H1 (cell line): ENCODE measurements at regions not wholly inside any gene's neighbourhood (a gene's known extent, or its start where the extent isn't known, plus 50 kb on each side); places are given as distances from the start of the nearest gene placed in this dataset.

Source experiments
- CTCF ChIA-PET: fragments of 300-600 bp; sonication (Branson Sonifier 250); formaldehyde crosslinking; loops from one replicate; lab custom pipeline; 2021; ENCODE audit not compliant: partially characterized antibody; lab: Charles Lee
- POLR2A ChIA-PET: fragments of 300-600 bp; sonication (Branson Sonifier 250); formaldehyde crosslinking; loops from one replicate; lab custom pipeline; 2021; ENCODE audit warnings: inconsistent platforms; ENCODE audit not compliant: partially characterized antibody; lab: Charles Lee
- DNase-seq, 2 experiments: peaks; one replicate each; pipeline versions ENCODE4 v3.0.0 to v3.0.0-alpha.2; 2010 to 2022; ENCODE audit warnings: low spot score in 2 of 2, low read depth in 1 of 2, mixed read lengths in 1 of 2
- FAIRE-seq: peaks from 2 replicates; lab custom pipeline; 2011; peaks lifted over from hg19 to GRCh38; lab: Jason Lieb, UNC
- H2AFZ ChIP-seq: 2 replicates; pipeline ENCODE4 v1.8.1; 2012; ENCODE audit warnings: low read length, inconsistent platforms
- H2AK5ac ChIP-seq: 2 replicates; pipeline ENCODE4 v1.6.1; 2013; ENCODE audit warnings: low read depth, low read length
- H2BK120ac ChIP-seq: replicated peaks from 2 replicates; pipeline ENCODE3; 2013; ENCODE audit warnings: low read depth, low read length, inconsistent platforms
- H2BK12ac ChIP-seq: 2 replicates; pipeline ENCODE4 v1.6.1; 2013; ENCODE audit warnings: low read depth, low read length
- H2BK15ac ChIP-seq: 2 replicates; pipeline ENCODE4 v1.6.1; 2013; ENCODE audit warnings: low read length
- H2BK20ac ChIP-seq: 2 replicates; pipeline ENCODE4 v1.6.1; 2013; ENCODE audit warnings: low read length
- H2BK5ac ChIP-seq: 2 replicates; pipeline ENCODE4 v1.6.1; 2013; ENCODE audit warnings: low read depth, low read length
- H3K14ac ChIP-seq: 2 replicates; pipeline ENCODE4 v1.6.1; 2013; ENCODE audit warnings: inconsistent platforms; ENCODE audit not compliant: insufficient read length
- H3K18ac ChIP-seq: 2 replicates; pipeline ENCODE4 v1.6.1; 2013; ENCODE audit warnings: low read length; ENCODE audit errors: extremely low read depth
- H3K23ac ChIP-seq: 2 replicates; pipeline ENCODE4 v1.6.1; 2013; ENCODE audit warnings: inconsistent platforms; ENCODE audit not compliant: insufficient read length
- H3K23me2 ChIP-seq: 2 replicates; pipeline ENCODE4 v1.6.1; 2013; ENCODE audit warnings: low read depth, low read length
- H3K27ac ChIP-seq: 2 replicates; pipeline ENCODE4 v1.6.1; 2011; ENCODE audit warnings: low read depth, low read length, inconsistent platforms
- H3K27me3 ChIP-seq, 4 experiments: replicated peaks in 1 of 4; 1 replicate in 1 of 4; 2 replicates in 3 of 4; pipeline versions ENCODE4 v1.6.1 to v1.8.1; 2011 to 2013; ENCODE audit warnings: low read length in 3 of 4, mild to moderate bottlenecking in 3 of 4, inconsistent platforms in 2 of 4, mixed read lengths in 2 of 4, moderate library complexity in 1 of 4; ENCODE audit not compliant: control insufficient read depth in 3 of 4, insufficient read depth in 3 of 4; ENCODE audit errors: extremely low read depth in 1 of 4
- H3K36me3 ChIP-seq, 4 experiments: 2 replicates each; pipeline versions ENCODE4 v1.6.1 to v1.8.1; 2011 to 2013; ENCODE audit warnings: mild to moderate bottlenecking in 4 of 4, low read length in 3 of 4, moderate library complexity in 2 of 4, control low read depth in 1 of 4, inconsistent platforms in 1 of 4; ENCODE audit not compliant: insufficient read depth in 4 of 4, control insufficient read depth in 2 of 4
- H3K4ac ChIP-seq: replicated peaks from 2 replicates; pipeline ENCODE3; 2013; ENCODE audit warnings: low read length, low read depth, mixed read lengths, inconsistent platforms; ENCODE audit not compliant: insufficient read length
- H3K4me1 ChIP-seq, 4 experiments: replicated peaks in 1 of 4; 1 replicate in 1 of 4; 2 replicates in 3 of 4; pipeline versions ENCODE4 v1.6.1 to v1.8.1; 2011 to 2013; ENCODE audit warnings: low read length in 3 of 4, inconsistent platforms in 2 of 4, mixed read lengths in 1 of 4; ENCODE audit not compliant: insufficient read depth in 4 of 4, control insufficient read depth in 3 of 4
- H3K4me2 ChIP-seq, 2 experiments: 2 replicates each; pipeline versions ENCODE4 v1.6.1 to v1.8.1; 2011 to 2013; ENCODE audit warnings: low read depth in 2 of 2, low read length in 2 of 2, control low read depth in 1 of 2, inconsistent platforms in 1 of 2, mild to moderate bottlenecking in 1 of 2; ENCODE audit not compliant: insufficient read depth in 1 of 2
- H3K4me3 ChIP-seq, 4 experiments: fragments of 200-600, 300-600 bp in 1 of 4; sonication (generic), shearing (Covaris generic), sonication (Bioruptor Twin) in 1 of 4; 2 replicates each; pipeline versions ENCODE4 v1.5.1 to v1.8.1; 2011 to 2016; ENCODE audit warnings: low read length in 4 of 4, low read depth in 3 of 4, control low read depth in 2 of 4, inconsistent platforms in 2 of 4, mild to moderate bottlenecking in 2 of 4, mixed read lengths in 1 of 4, moderate library complexity in 1 of 4; ENCODE audit not compliant: insufficient read depth in 2 of 4; ENCODE audit errors: extremely low read depth in 1 of 4
- H3K56ac ChIP-seq: replicated peaks from 2 replicates; pipeline ENCODE3; 2013; ENCODE audit warnings: low read depth, mild to moderate bottlenecking, mixed read lengths, low read length, inconsistent platforms; ENCODE audit not compliant: insufficient read length
- H3K79me1 ChIP-seq: 2 replicates; pipeline ENCODE4 v1.6.1; 2013; ENCODE audit warnings: low read depth, low read length, control low read depth
- H3K79me2 ChIP-seq, 2 experiments: 2 replicates each; pipeline versions ENCODE4 v1.6.1 to v1.8.1; 2012 to 2013; ENCODE audit warnings: low read length in 2 of 2, mild to moderate bottlenecking in 2 of 2, inconsistent platforms in 1 of 2; ENCODE audit not compliant: insufficient read depth in 2 of 2, control insufficient read depth in 1 of 2
- H3K9ac ChIP-seq, 4 experiments: replicated peaks in 1 of 4; 1 replicate in 1 of 4; 2 replicates in 3 of 4; pipeline versions ENCODE4 v1.6.1 to v1.8.1; 2011 to 2013; ENCODE audit warnings: low read depth in 3 of 4, low read length in 3 of 4, control low read depth in 2 of 4, mild to moderate bottlenecking in 2 of 4, moderate library complexity in 2 of 4, inconsistent platforms in 1 of 4; ENCODE audit errors: extremely low read depth in 1 of 4
- H3K9me3 ChIP-seq, 2 experiments: 2 replicates each; pipeline versions ENCODE4 v1.6.1 to v1.8.1; 2012 to 2013; ENCODE audit warnings: mild to moderate bottlenecking in 2 of 2, moderate library complexity in 2 of 2, control low read depth in 1 of 2, inconsistent platforms in 1 of 2, low read depth in 1 of 2, low read length in 1 of 2, mixed read lengths in 1 of 2; ENCODE audit not compliant: insufficient read depth in 2 of 2
- H4K20me1 ChIP-seq, 2 experiments: replicated peaks in 1 of 2; 2 replicates each; pipeline versions ENCODE3 to v1.8.1; 2011 to 2013; ENCODE audit warnings: inconsistent platforms in 2 of 2, low read length in 2 of 2, mild to moderate bottlenecking in 1 of 2; ENCODE audit not compliant: insufficient read depth in 2 of 2, control insufficient read depth in 1 of 2
- H4K5ac ChIP-seq: 2 replicates; pipeline ENCODE4 v1.6.1; 2013; ENCODE audit warnings: low read length, low read depth, mixed read lengths, inconsistent platforms; ENCODE audit not compliant: insufficient read length
- H4K8ac ChIP-seq: 2 replicates; pipeline ENCODE4 v1.8.0; 2013; ENCODE audit warnings: mild to moderate bottlenecking, moderate library complexity, low read length, inconsistent platforms; ENCODE audit not compliant: insufficient read depth; ENCODE audit errors: extremely low read depth
- H4K91ac ChIP-seq: replicated peaks from 2 replicates; pipeline ENCODE3; 2013; ENCODE audit warnings: low read length, mixed read lengths, inconsistent platforms; ENCODE audit not compliant: insufficient read length
- BCL11A ChIP-seq, 2 experiments: IDR thresholded peaks; one replicate each; pipeline ENCODE4 v1.6.1; 2011; ENCODE audit warnings: low read depth in 2 of 2, low read length in 2 of 2, mild to moderate bottlenecking in 2 of 2
- CEBPB ChIP-seq: IDR thresholded peaks from 2 replicates; pipeline ENCODE4 v1.6.1; 2012; ENCODE audit warnings: low read depth, low read length
- CTBP2 ChIP-seq: IDR thresholded peaks from 2 replicates; pipeline ENCODE4 v1.7.0; 2011; ENCODE audit warnings: borderline replicate concordance, mild to moderate bottlenecking, moderate library complexity, mixed read lengths, low read length; ENCODE audit not compliant: insufficient read depth, insufficient read length
- HDAC2 ChIP-seq, 2 experiments: fragments of 300-600 bp in 1 of 2; sonication (generic) in 1 of 2; IDR thresholded peaks; 2 replicates each; pipeline ENCODE4 v1.6.1; 2011 to 2012; ENCODE audit warnings: low read depth in 2 of 2, low read length in 2 of 2, mild to moderate bottlenecking in 2 of 2, moderate library complexity in 2 of 2, borderline replicate concordance in 1 of 2, inconsistent platforms in 1 of 2
- KDM1A ChIP-seq: fragments of 200-600, 300-600 bp; sonication (generic); IDR thresholded peaks from 2 replicates; pipeline ENCODE4 v1.7.1; 2016; ENCODE audit warnings: mild to moderate bottlenecking, low read length, borderline replicate concordance
- KDM5A ChIP-seq: fragments of 200-600 bp; IDR thresholded peaks from 2 replicates; pipeline ENCODE4 v1.7.1; 2012; ENCODE audit warnings: mild to moderate bottlenecking, low read length, inconsistent platforms, mixed read lengths
- PHF8 ChIP-seq: fragments of 200-600 bp; sonication (generic); conservative IDR thresholded peaks from 2 replicates; pipeline ENCODE4 v1.7.1; 2012; ENCODE audit warnings: low read depth, mild to moderate bottlenecking, inconsistent platforms, low read length, moderate library complexity
- RXRA ChIP-seq: IDR thresholded peaks from 2 replicates; pipeline ENCODE4 v1.6.1; 2011; ENCODE audit warnings: low read depth, mild to moderate bottlenecking, low read length, moderate library complexity; ENCODE audit not compliant: insufficient read depth
- SIN3A ChIP-seq, 2 experiments: IDR thresholded peaks in 1 of 2; conservative IDR thresholded peaks in 1 of 2; 2 replicates each; pipeline ENCODE4 v1.6.1; 2011 to 2012; ENCODE audit warnings: low read length in 2 of 2, improper control_type of control experiment in 1 of 2, low read depth in 1 of 2, mild to moderate bottlenecking in 1 of 2
- whole genome bisulfite sequencing, 2 experiments: shearing (Covaris generic) in 1 of 2; methylation state at CpG; one replicate each; pipeline versions ENCODE4 v1.1.6 to v1.1.7; 2013 to 2015; ENCODE audit warnings: low lambda C conversion rate in 2 of 2, mixed read lengths in 2 of 2, inconsistent platforms in 1 of 2, low coverage in 1 of 2, missing lambda C conversion rate in 1 of 2; ENCODE audit not compliant: insufficient replicate concordance in 2 of 2, insufficient coverage in 1 of 2, insufficient read length in 1 of 2; ENCODE audit errors: extremely low coverage in 1 of 2, missing lambda C conversion rate in 1 of 2; 5-methylcytosine and 5-hydroxymethylcytosine counted together

GRCh38 chr3:107082527-107082926, 294.7 kb upstream of the CCDC54 start:
- ChIA-PET POLR2A (no interaction called here), CTCF (interaction anchor here (1.0 to 2.1 kb wide), 2 partner anchors 16 to 18 kb away, joined by 4 to 5 read pairs; no protein-coding TSS in a partner anchor)
- no peak overlapping the region for H4K5ac ChIP-seq
- H2AK5ac ChIP-seq: no peak overlapping the region
- no peak overlapping the region for H2BK12ac ChIP-seq
- no peaks in the 10 kb centered on the region; the same call in 1 of the 2 replicates for H3K23me2 ChIP-seq
- H3K36me3 ChIP-seq: no peaks in the 10 kb centered on the region
- H2BK5ac ChIP-seq: no peak overlapping the region
- no peak overlapping the region for H4K91ac ChIP-seq
- no peak overlapping the region for H4K8ac ChIP-seq
- no peak overlapping the region for H3K4me3 ChIP-seq
- no peak overlapping the region for H2AFZ ChIP-seq
- H2BK120ac ChIP-seq: no peak overlapping the region
- no peak for FAIRE-seq
- no peaks in the 10 kb centered on the region for H3K79me1 ChIP-seq
- H3K18ac ChIP-seq: no peak overlapping the region
- no peak overlapping the region for H3K23ac ChIP-seq
- H2BK15ac ChIP-seq: no peak overlapping the region
- WGBS, 2 experiments: 88% methylated on average over 3 of the region's 3 CpGs; no CpG with 5 or more reads in 1 of the 2 experiments
- no peak overlapping the region for H3K4me2 ChIP-seq
- H3K27me3 ChIP-seq: no peaks in the 10 kb centered on the region
- H3K27ac ChIP-seq: no peak overlapping the region
- no peaks in the 10 kb centered on the region for H4K20me1 ChIP-seq
- no peaks in the 10 kb centered on the region for H3K9me3 ChIP-seq
- H3K4ac ChIP-seq: no peak overlapping the region
- no peak overlapping the region for H3K14ac ChIP-seq
- no peak overlapping the region for H2BK20ac ChIP-seq
- DNase-seq: no peak
- H3K56ac ChIP-seq: no peak overlapping the region
- H3K4me1 ChIP-seq: no peaks in the 10 kb centered on the region
- H3K79me2 ChIP-seq: no peaks in the 10 kb centered on the region
- peak overlapping the region in 1 of 4 experiments; percentile 34; a peak in 1 of 7 replicates for H3K9ac ChIP-seq
- TF ChIP-seq PHF8 (no peak), KDM5A (no peak), SIN3A (conservative IDR thresholded peaks at IDR 0.05 in 1 of 2, IDR thresholded peaks at IDR 0.05 in 1 of 2; ENCODE audit: low read depth in 1 of 2, low read length in 2 of 2) (no peak), BCL11A (IDR thresholded peaks at IDR 0.05; ENCODE audit: low read depth in 2 of 2, low read length in 2 of 2) (no peak), RXRA (no peak), HDAC2 (IDR thresholded peaks at IDR 0.05; ENCODE audit: borderline replicate concordance in 1 of 2, low read depth in 2 of 2, low read length in 2 of 2) (no peak), KDM1A (no peak), CEBPB (no peak), CTBP2 (no peak)
